ENCODE measurements at regions not wholly inside any gene's neighbourhood (a gene's known extent, or its start where the extent isn't known, plus 50 kb on each side); places are given as distances from the start of the nearest gene placed in this dataset.
"Not testable (repeated sequence)": the region's sequence is repeated elsewhere in the genome, so short reads cannot be mapped to it uniquely, and the experiment has no call there.

GRCh38 chr10:106038246-106038645 lies 1126.3 kb downstream of the SORCS1 start:
- no peak for DNase-seq

GRCh38 chr10:106033065-106033464 lies 1131.4 kb downstream of the SORCS1 start:
- no peak for DNase-seq

- no peak for DNase-seq
Observed at GRCh38 chr10:106032450-106033002, 1132.0 kb downstream of the SORCS1 start.

GRCh38 chr10:106027240-106027639 lies 1137.3 kb downstream of the SORCS1 start:
- DNase-seq: no peak

- DNase-seq: no peak
Observed at GRCh38 chr10:106025208-106025811, 1139.2 kb downstream of the SORCS1 start.

- DNase-seq: no peak
Observed at GRCh38 chr10:106023329-106023728, 1141.2 kb downstream of the SORCS1 start.

GRCh38 chr10:106019559-106019958 lies 1144.9 kb downstream of the SORCS1 start:
- DNase-seq: not testable (repeated sequence)

GRCh38 chr10:106015369-106016199 lies 1148.9 kb downstream of the SORCS1 start:
- DNase-seq: not testable (repeated sequence)

GRCh38 chr10:106011250-106011649 lies 1153.3 kb downstream of the SORCS1 start:
- DNase-seq: no peak

GRCh38 chr10:106000721-106001120 lies 1163.8 kb downstream of the SORCS1 start:
- DNase-seq: no peak

GRCh38 chr10:105993609-105994008 lies 1170.9 kb downstream of the SORCS1 start:
- no peak for DNase-seq

GRCh38 chr10:105992928-105993327 lies 1171.6 kb downstream of the SORCS1 start:
- no peak for DNase-seq

GRCh38 chr10:105990529-105990928 lies 1174.0 kb downstream of the SORCS1 start:
- no peak for DNase-seq

- no peak for DNase-seq
Observed at GRCh38 chr10:105989995-105990394, 1174.5 kb downstream of the SORCS1 start.

GRCh38 chr10:105988848-105989247 lies 1175.7 kb downstream of the SORCS1 start:
- no peak for DNase-seq

- no peak for DNase-seq
Observed at GRCh38 chr10:105986912-105987635, 1177.4 kb downstream of the SORCS1 start.

GRCh38 chr10:105986486-105986885 lies 1178.0 kb downstream of the SORCS1 start:
- no peak for DNase-seq

- no peak for DNase-seq
Observed at GRCh38 chr10:105982735-105983134, 1181.8 kb downstream of the SORCS1 start.

- DNase-seq: no peak
Observed at GRCh38 chr10:105981679-105982078, 1182.8 kb downstream of the SORCS1 start.

- peak; percentile 54 for DNase-seq
Observed at GRCh38 chr10:105974803-105975456, 1189.6 kb downstream of the SORCS1 start.

- DNase-seq: peak; percentile 40
Observed at GRCh38 chr10:105973902-105974301, 1190.6 kb downstream of the SORCS1 start.

- peak; percentile 61 for DNase-seq
Observed at GRCh38 chr10:105973360-105973759, 1191.1 kb downstream of the SORCS1 start.

GRCh38 chr10:105971460-105971859 lies 1193.0 kb downstream of the SORCS1 start:
- no peak for DNase-seq
